GM20000 (cell line): ENCODE measurements at regions not wholly inside any gene's neighbourhood (a gene's known extent, or its start where the extent isn't known, plus 50 kb on each side); places are given as distances from the start of the nearest gene placed in this dataset.

Experiments used
- DNase-seq: peaks from one replicate; pipeline ENCODE4 v3.0.0; 2012; ENCODE audit warnings: low spot score
- CTCF ChIP-seq: IDR thresholded peaks from 2 replicates; pipeline ENCODE4 v1.5.1; 2012; ENCODE audit warnings: mild to moderate bottlenecking, control low read depth; ENCODE audit errors: extremely low read depth, missing control alignments

GRCh38 chr1:94316836-94317789, 79.7 kb upstream of the ARHGAP29 start:
- no peak for TF ChIP-seq CTCF
- DNase-seq = no peak

GRCh38 chr1:94316183-94316582, 78.8 kb upstream of the ARHGAP29 start:
- no peak for DNase-seq
- TF ChIP-seq CTCF = no peak

GRCh38 chr1:94315552-94316116, 78.2 kb upstream of the ARHGAP29 start:
- DNase-seq = no peak
- no peak for TF ChIP-seq CTCF

GRCh38 chr1:94314222-94314858, 77.0 kb upstream of the ARHGAP29 start:
- no peak for TF ChIP-seq CTCF
- DNase-seq = no peak

GRCh38 chr1:94310570-94311270, 73.3 kb upstream of the ARHGAP29 start:
- DNase-seq = no peak
- no peak for TF ChIP-seq CTCF

- TF ChIP-seq CTCF = no peak
- no peak for DNase-seq
These were observed 72.6 kb upstream of the ARHGAP29 start for GRCh38 chr1:94309829-94310569.
